ENCODE measurements at regions not wholly inside any gene's neighbourhood (a gene's known extent, or its start where the extent isn't known, plus 50 kb on each side); places are given as distances from the start of the nearest gene placed in this dataset.
"Not testable (repeated sequence)": the region's sequence is repeated elsewhere in the genome, so short reads cannot be mapped to it uniquely, and the experiment has no call there.

DNA sequence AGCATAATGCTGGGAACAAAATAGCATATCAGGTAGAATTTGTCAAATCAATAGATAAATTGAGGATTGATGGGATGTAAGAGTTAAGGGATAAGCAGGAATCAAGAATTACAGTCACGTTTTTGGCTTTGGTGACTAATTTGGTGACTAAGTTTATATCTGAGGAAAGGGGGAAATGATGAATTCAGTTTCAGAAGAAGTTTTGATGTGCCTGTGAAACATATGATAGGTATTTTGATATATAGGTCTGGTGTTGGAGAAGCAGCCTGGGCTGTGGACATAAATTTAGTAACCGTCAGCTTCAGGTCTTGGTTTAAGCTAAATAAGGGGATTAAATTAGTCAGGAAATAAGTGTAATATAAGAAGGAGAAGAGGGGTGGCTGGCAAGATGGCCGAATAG, 79.0 kb upstream of the EDA2R start (continued):
- TF ChIP-seq IRF3 (IDR thresholded peaks at IDR 0.05; ENCODE audit: low read depth, low read length) (no peak), RCOR1 (IDR thresholded peaks at IDR 0.05; ENCODE audit: low read length) (no peak), FOXJ3 (CRISPR knock-in tag; IDR thresholded peaks at IDR 0.05) (no peak), TAF1 (IDR thresholded peaks at IDR 0.05; ENCODE audit: borderline replicate concordance, low read depth, low read length) (no peak), MXI1 (IDR thresholded peaks at IDR 0.05; ENCODE audit: low read depth, low read length) (no peak), JUND (IDR thresholded peaks at IDR 0.05) (peak; percentile 22; the same call in 1 of the 2 replicates), MEF2A (IDR thresholded peaks at IDR 0.05; ENCODE audit: borderline replicate concordance, low read depth) (no peak), PBX3 (IDR thresholded peaks at IDR 0.05) (peak; percentile 39), RFX5 (IDR thresholded peaks at IDR 0.05; ENCODE audit: low read length) (no peak)
- TF ChIP-seq, protein P1, sequence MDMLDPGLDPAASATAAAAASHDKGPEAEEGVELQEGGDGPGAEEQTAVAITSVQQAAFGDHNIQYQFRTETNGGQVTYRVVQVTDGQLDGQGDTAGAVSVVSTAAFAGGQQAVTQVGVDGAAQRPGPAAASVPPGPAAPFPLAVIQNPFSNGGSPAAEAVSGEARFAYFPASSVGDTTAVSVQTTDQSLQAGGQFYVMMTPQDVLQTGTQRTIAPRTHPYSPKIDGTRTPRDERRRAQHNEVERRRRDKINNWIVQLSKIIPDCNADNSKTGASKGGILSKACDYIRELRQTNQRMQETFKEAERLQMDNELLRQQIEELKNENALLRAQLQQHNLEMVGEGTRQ (IDR thresholded peaks at IDR 0.05; ENCODE audit: borderline replicate concordance, low read depth, low read length), result no peak

DNA sequence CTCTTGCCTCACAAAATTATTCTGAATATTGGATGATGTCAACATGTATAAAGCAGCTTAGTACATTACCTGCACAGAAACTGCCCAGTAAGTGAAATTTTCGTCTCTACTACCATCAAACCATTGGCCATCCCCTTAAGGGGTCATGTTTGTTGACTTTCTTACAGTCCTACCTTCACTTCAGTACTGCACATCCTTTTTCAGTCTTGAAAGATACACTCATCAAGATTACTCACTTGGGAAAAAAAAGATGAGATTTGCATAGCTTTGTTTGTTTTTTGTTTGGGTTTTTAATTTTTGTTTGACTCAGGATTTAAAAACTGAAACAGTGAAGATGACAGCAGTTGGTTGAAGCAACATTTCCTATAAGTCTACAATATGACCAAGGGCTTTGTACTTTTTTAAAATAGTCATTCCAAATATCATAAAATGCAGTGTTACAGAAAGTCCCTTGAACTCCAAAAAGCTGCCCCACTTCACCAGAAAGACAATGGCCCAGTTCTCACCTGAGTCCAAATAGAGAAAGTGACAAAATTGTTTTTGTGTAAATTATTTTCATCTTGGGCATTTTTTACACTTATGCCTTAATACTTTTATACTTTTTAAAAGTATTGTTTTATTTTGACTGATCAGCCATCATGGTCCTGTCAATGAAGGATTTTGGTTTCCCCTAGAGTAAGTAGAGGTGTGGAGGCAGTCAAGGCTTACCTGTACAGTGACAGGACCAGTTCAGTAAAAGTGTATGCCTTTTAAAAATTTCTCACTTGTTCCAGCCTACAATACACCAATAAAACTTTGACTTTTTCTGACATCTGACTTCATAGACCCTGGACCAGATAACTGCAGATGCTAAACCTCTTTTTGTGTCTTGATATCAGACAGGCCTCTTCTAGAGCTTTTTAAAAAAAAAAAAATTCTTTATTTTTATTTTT, 59.7 kb upstream of the EDA2R start:
- Histone ChIP-seq H3K9me2 (no peaks in the 10 kb centered on the region), H3K9ac (no peak overlapping the region), H3F3A (replicated peaks; ENCODE audit: insufficient read depth) (no peaks in the 10 kb centered on the region), H3K36me3 (replicated peaks in 1 of 2; ENCODE audit: control insufficient read depth in 1 of 2, insufficient read depth in 2 of 2, low read length in 1 of 2) (no peaks in the 10 kb centered on the region), H3K9me3 (no peaks in the 10 kb centered on the region), H4K20me1 (ENCODE audit: insufficient read depth) (no peaks in the 10 kb centered on the region), H3K4me1 (ENCODE audit: control insufficient read depth in 1 of 2, insufficient read depth in 2 of 2, low read depth in 1 of 2, low read length in 1 of 2) (no peaks in the 10 kb centered on the region), H2AFZ (ENCODE audit: low read depth) (no peak overlapping the region), H3K4me3 (ENCODE audit: low read depth in 2 of 2, low read length in 1 of 2) (no peak overlapping the region), H3K4me2 (no peak overlapping the region), H3K27me3 (ENCODE audit: insufficient read depth) (no peaks in the 10 kb centered on the region), H3K79me2 (ENCODE audit: insufficient read depth) (no peaks in the 10 kb centered on the region), H3K27ac (ENCODE audit: low read depth in 2 of 2, low read length in 1 of 2) (no peak overlapping the region)
- TF ChIP-seq, protein P1 (IDR thresholded peaks at IDR 0.05; ENCODE audit: borderline replicate concordance, low read depth, low read length), result no peak
- TF ChIP-seq GATA2 (CRISPR knock-in tag; IDR thresholded peaks at IDR 0.05) (no peak), EZH2phosphoT487 (IDR thresholded peaks at IDR 0.05; ENCODE audit: borderline replicate concordance, low read depth) (no peak), POLR2AphosphoS5 (IDR thresholded peaks at IDR 0.05; ENCODE audit: low read depth, low read length) (no peak), RAD21 (IDR thresholded peaks at IDR 0.05; ENCODE audit: low read length) (no peak), FOXJ3 (CRISPR knock-in tag; IDR thresholded peaks at IDR 0.05) (no peak)
- POLR2A ChIA-PET, result no interaction called here
- WGBS (ENCODE audit: low lambda C conversion rate), result 10% methylated on average over 1 of the region's 1 CpG
- CTCF ChIA-PET, result interaction anchor here (1.8 kb wide), 1 partner anchor 31 kb away, joined by 5 read pairs; no protein-coding TSS in a partner anchor
- DNase-seq, result no peak

DNA sequence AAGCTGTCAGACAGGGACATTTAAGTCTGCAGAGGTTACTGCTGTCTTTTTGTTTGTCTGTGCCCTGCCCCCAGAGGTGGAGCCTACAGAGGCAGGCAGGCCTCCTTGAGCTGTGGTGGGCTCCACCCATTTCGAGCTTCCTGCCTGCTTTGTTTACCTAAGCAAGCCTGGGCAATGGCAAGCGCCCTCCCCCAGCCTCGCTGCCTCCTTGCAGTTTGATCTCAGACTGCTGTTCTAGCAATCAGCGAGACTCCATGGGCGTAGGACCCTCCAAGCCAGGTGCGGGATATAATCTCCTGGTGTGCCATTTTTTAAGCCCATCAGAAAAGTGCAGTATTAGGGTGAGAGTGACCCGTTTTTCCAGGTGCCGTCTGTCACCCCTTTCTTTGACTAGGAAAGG, 53.6 kb upstream of the EDA2R start:
- H3K27ac ChIP-seq (ENCODE audit: low read depth in 2 of 2, low read length in 1 of 2); H3K79me2 ChIP-seq (ENCODE audit: insufficient read depth); H3K9me2 ChIP-seq; H3K36me3 ChIP-seq (replicated peaks in 1 of 2; ENCODE audit: control insufficient read depth in 1 of 2, insufficient read depth in 2 of 2, low read length in 1 of 2); H2AFZ ChIP-seq (ENCODE audit: low read depth); CTCF ChIA-PET; H3K4me3 ChIP-seq (ENCODE audit: low read depth in 2 of 2, low read length in 1 of 2); DNase-seq; H3K9ac ChIP-seq; H3F3A ChIP-seq (replicated peaks; ENCODE audit: insufficient read depth); POLR2A ChIA-PET; H3K4me2 ChIP-seq; H4K20me1 ChIP-seq (ENCODE audit: insufficient read depth); H3K9me3 ChIP-seq; H3K4me1 ChIP-seq (ENCODE audit: control insufficient read depth in 1 of 2, insufficient read depth in 2 of 2, low read depth in 1 of 2, low read length in 1 of 2); H3K27me3 ChIP-seq (ENCODE audit: insufficient read depth): not testable (repeated sequence)
- WGBS (ENCODE audit: low lambda C conversion rate), result 3% methylated on average over 4 of the region's 8 CpGs

Measured in SK-N-SH (cell line).